SK-N-SH (cell line): ENCODE measurements at regions not wholly inside any gene's neighbourhood (a gene's known extent, or its start where the extent isn't known, plus 50 kb on each side); places are given as distances from the start of the nearest gene placed in this dataset.

Experiments used
- CTCF ChIA-PET: fragments of 300-600, 350-600 bp; formaldehyde crosslinking; extraction: SDS; loops from one replicate; lab custom pipeline; 2021; lab: Yijun Ruan, JAX
- POLR2A ChIA-PET: fragments of 350-600 bp; sonication (Branson Sonifier 250); formaldehyde crosslinking; extraction: SDS; loops from one replicate; lab custom pipeline; 2020; ENCODE audit warnings: antibody characterized with exemption, inconsistent platforms; lab: Yijun Ruan, JAX
- DNase-seq: peaks from one replicate; pipeline ENCODE4 v3.0.0; 2012
- H2AFZ ChIP-seq: fragments of 200-600 bp; sonication (generic); 2 replicates; pipeline ENCODE4 v1.8.1; 2016; ENCODE audit warnings: antibody characterized with exemption, mild to moderate bottlenecking, low read depth
- H3F3A ChIP-seq: fragments of 200-600 bp; sonication (generic); replicated peaks from 2 replicates; pipeline ENCODE3; 2016; ENCODE audit warnings: antibody characterized with exemption, mild to moderate bottlenecking; ENCODE audit not compliant: insufficient read depth
- H3K27ac ChIP-seq, 2 experiments: fragments of 200-500 bp in 1 of 2; fragments of 200-600 bp in 1 of 2; sonication (Bioruptor generic) in 1 of 2; sonication (generic), shearing (Covaris generic) in 1 of 2; 2 replicates each; pipeline versions ENCODE4 v1.5.1 to v1.6.1; 2014 to 2016; ENCODE audit warnings: low read depth in 2 of 2, inconsistent platforms in 1 of 2, low read length in 1 of 2, mild to moderate bottlenecking in 1 of 2, mixed read lengths in 1 of 2
- H3K27me3 ChIP-seq: fragments of 200-600 bp; sonication (generic), shearing (Covaris generic); 2 replicates; pipeline ENCODE4 v1.6.1; 2016; ENCODE audit warnings: mixed run types; ENCODE audit not compliant: insufficient read depth
- H3K36me3 ChIP-seq, 2 experiments: fragments of 200-500 bp in 1 of 2; fragments of 200-600 bp in 1 of 2; sonication (Bioruptor generic) in 1 of 2; sonication (generic) in 1 of 2; replicated peaks in 1 of 2; 2 replicates each; pipeline versions ENCODE3 to v1.5.1; 2014 to 2016; ENCODE audit warnings: low read length in 1 of 2, mild to moderate bottlenecking in 1 of 2; ENCODE audit not compliant: insufficient read depth in 2 of 2, control insufficient read depth in 1 of 2
- H3K4me1 ChIP-seq, 2 experiments: fragments of 200-500 bp in 1 of 2; fragments of 200-600 bp in 1 of 2; sonication (Bioruptor generic) in 1 of 2; sonication (generic), shearing (Covaris generic) in 1 of 2; 2 replicates each; pipeline versions ENCODE4 v1.5.1 to v1.6.1; 2014 to 2016; ENCODE audit warnings: low read depth in 1 of 2, low read length in 1 of 2, mixed run types in 1 of 2; ENCODE audit not compliant: insufficient read depth in 2 of 2, control insufficient read depth in 1 of 2
- H3K4me2 ChIP-seq: fragments of 200-600 bp; sonication (generic), shearing (Covaris generic); 2 replicates; pipeline ENCODE4 v1.6.1; 2017; ENCODE audit warnings: mixed run types
- H3K4me3 ChIP-seq, 2 experiments: fragments of 200-500 bp in 1 of 2; fragments of 200-600 bp in 1 of 2; sonication (Bioruptor generic) in 1 of 2; sonication (generic), shearing (Covaris generic) in 1 of 2; 2 replicates each; pipeline versions ENCODE4 v1.5.1 to v1.8.1; 2014 to 2016; ENCODE audit warnings: low read depth in 2 of 2, inconsistent platforms in 1 of 2, low read length in 1 of 2, mild to moderate bottlenecking in 1 of 2, mixed read lengths in 1 of 2, moderate library complexity in 1 of 2
- H3K79me2 ChIP-seq: fragments of 200-600 bp; sonication (generic); 2 replicates; pipeline ENCODE4 v1.8.1; 2017; ENCODE audit warnings: mild to moderate bottlenecking; ENCODE audit not compliant: insufficient read depth
- H3K9ac ChIP-seq: fragments of 200-600 bp; sonication (generic); 2 replicates; pipeline ENCODE4 v1.6.1; 2017; ENCODE audit warnings: mixed run types
- H3K9me2 ChIP-seq: fragments of 200-600 bp; sonication (generic); 2 replicates; pipeline ENCODE4 v1.6.1; 2017; ENCODE audit warnings: mixed run types
- H3K9me3 ChIP-seq: fragments of 200-600 bp; sonication (generic); 2 replicates; pipeline ENCODE4 v1.6.1; 2017; ENCODE audit warnings: mixed run types, mild to moderate bottlenecking, moderate library complexity
- H4K20me1 ChIP-seq: fragments of 200-600 bp; sonication (generic); 2 replicates; pipeline ENCODE4 v1.6.1; 2017; ENCODE audit warnings: mild to moderate bottlenecking, mixed run types; ENCODE audit not compliant: insufficient read depth
- ELF1 ChIP-seq: IDR thresholded peaks from 2 replicates; pipeline ENCODE4 v1.4.0; 2012
- EP300 ChIP-seq, 2 experiments: IDR thresholded peaks; 2 replicates each; pipeline versions ENCODE4 v1.4.0 to v1.6.1; 2012; ENCODE audit warnings: borderline replicate concordance in 1 of 2, low read depth in 1 of 2, low read length in 1 of 2
- FOXJ3 ChIP-seq: sonication (generic); formaldehyde crosslinking; IDR thresholded peaks from 2 replicates; pipeline ENCODE4 v1.5.1; 2020; ENCODE audit warnings: mild to moderate bottlenecking, missing genetic modification reagents
- GABPA ChIP-seq: IDR thresholded peaks from 2 replicates; pipeline ENCODE4 v1.4.0; 2012; ENCODE audit warnings: low read depth, mild to moderate bottlenecking
- GATA2 ChIP-seq: sonication (generic); formaldehyde crosslinking; IDR thresholded peaks from 2 replicates; pipeline ENCODE4 v1.5.0; 2020; ENCODE audit warnings: mild to moderate bottlenecking, missing genetic modification reagents
- IRF3 ChIP-seq: fragments of 150-350 bp; IDR thresholded peaks from 2 replicates; pipeline ENCODE4 v1.6.1; 2016; ENCODE audit warnings: mild to moderate bottlenecking, low read depth, low read length
- JUND ChIP-seq: IDR thresholded peaks from 2 replicates; pipeline ENCODE4 v1.4.0; 2012
- MAX ChIP-seq: IDR thresholded peaks from 2 replicates; pipeline ENCODE4 v1.4.0; 2012; ENCODE audit warnings: low read depth
- MEF2A ChIP-seq: IDR thresholded peaks from 2 replicates; pipeline ENCODE4 v1.4.0; 2012; ENCODE audit warnings: low read depth, borderline replicate concordance
- MXI1 ChIP-seq: IDR thresholded peaks from 2 replicates; pipeline ENCODE4 v1.6.1; 2012; ENCODE audit warnings: mild to moderate bottlenecking, low read depth, low read length, improper control_type of control experiment
- NRF1 ChIP-seq: IDR thresholded peaks from 2 replicates; pipeline ENCODE4 v1.6.1; 2012; ENCODE audit warnings: low read depth, mild to moderate bottlenecking, low read length
- RAD21 ChIP-seq: IDR thresholded peaks from 2 replicates; pipeline ENCODE4 v1.6.1; 2012; ENCODE audit warnings: mild to moderate bottlenecking, low read length
- RCOR1 ChIP-seq: fragments of 150-350 bp; IDR thresholded peaks from 2 replicates; pipeline ENCODE4 v1.6.1; 2017; ENCODE audit warnings: antibody characterized with exemption, low read length
- REST ChIP-seq: IDR thresholded peaks from 2 replicates; pipeline ENCODE4 v1.6.1; 2012; ENCODE audit warnings: mild to moderate bottlenecking, low read depth, low read length, moderate library complexity
- TAF1 ChIP-seq: IDR thresholded peaks from 2 replicates; pipeline ENCODE4 v1.6.1; 2012; ENCODE audit warnings: low read depth, mild to moderate bottlenecking, low read length, moderate library complexity, borderline replicate concordance
- TCF12 ChIP-seq: IDR thresholded peaks from 2 replicates; pipeline ENCODE4 v1.4.0; 2012
- TEAD4 ChIP-seq: IDR thresholded peaks from 2 replicates; pipeline ENCODE4 v1.4.0; 2012; ENCODE audit warnings: mild to moderate bottlenecking, borderline replicate concordance; ENCODE audit not compliant: insufficient read depth
- USF1 ChIP-seq: IDR thresholded peaks from 2 replicates; pipeline ENCODE4 v1.4.0; 2012; ENCODE audit warnings: low read depth, borderline replicate concordance
- USF2 ChIP-seq: fragments of 150-350 bp; IDR thresholded peaks from 2 replicates; pipeline ENCODE4 v1.6.1; 2017; ENCODE audit warnings: antibody characterized with exemption, low read length, low read depth, borderline replicate concordance
- WGBS: methylation state at CpG from one replicate; pipeline ENCODE4 v1.1.6; 2017; ENCODE audit warnings: low lambda C conversion rate; 5-methylcytosine and 5-hydroxymethylcytosine counted together

- no peak for TF ChIP-seq TCF12
- TF ChIP-seq FOXJ3 (CRISPR knock-in tag) = no peak
- TF ChIP-seq USF1 = no peak
Measured at GRCh38 chr1:4262665-4263064, 362.6 kb upstream of the C1orf174 start (continued).

GRCh38 chr1:4263699-4264098 lies 363.6 kb upstream of the C1orf174 start:
- H3K27ac ChIP-seq = no peak overlapping the region
- TF ChIP-seq GABPA (no peak), USF2 (no peak), RCOR1 (no peak), MAX (no peak), REST (no peak), NRF1 (no peak), IRF3 (no peak), GATA2 (CRISPR knock-in tag) (no peak), TCF12 (no peak), ELF1 (no peak), JUND (no peak), TAF1 (no peak), MEF2A (no peak), EP300 (IDR thresholded peaks at IDR 0.05; ENCODE audit: borderline replicate concordance in 1 of 2, low read depth in 1 of 2, low read length in 1 of 2) (no peak), MXI1 (no peak), TEAD4 (no peak), RAD21 (no peak)
- H3K9me3 ChIP-seq = no peaks in the 10 kb centered on the region
- POLR2A ChIA-PET = no interaction called here
- H3F3A ChIP-seq = no peaks in the 10 kb centered on the region
- H3K79me2 ChIP-seq = no peaks in the 10 kb centered on the region
- no peaks in the 10 kb centered on the region for H3K9me2 ChIP-seq
- H3K27me3 ChIP-seq = no peaks in the 10 kb centered on the region
- H2AFZ ChIP-seq = no peak overlapping the region
- H3K36me3 ChIP-seq = no peaks in the 10 kb centered on the region
- no peak for DNase-seq
- 0% methylated on average over 2 of the region's 2 CpGs for WGBS
- CTCF ChIA-PET = no interaction called here
- no peak overlapping the region for H3K4me2 ChIP-seq
- H3K4me1 ChIP-seq = no peaks in the 10 kb centered on the region
- no peak overlapping the region for H3K9ac ChIP-seq
- H4K20me1 ChIP-seq = no peaks in the 10 kb centered on the region
- no peak overlapping the region for H3K4me3 ChIP-seq
